T-helper 1 cell treated with Interleukin-12 subunit alpha and Interleukin-12 subunit beta and Interleukin-4 antibody, amounts not matched to agents 30 μg/mL and 1 μg/mL, for 36 hours (primary cell): ENCODE measurements at regions not wholly inside any gene's neighbourhood (a gene's known extent, or its start where the extent isn't known, plus 50 kb on each side); places are given as distances from the start of the nearest gene placed in this dataset.

Experiments used
- H3K27ac Mint-ChIP-seq: one replicate; pipeline ENCODE4 v1.8.0; 2021; ENCODE audit warnings: mild to moderate bottlenecking, mixed read lengths
- H3K27me3 Mint-ChIP-seq: one replicate; pipeline ENCODE4 v1.8.0; 2021; ENCODE audit warnings: low read depth, mixed read lengths
- H3K36me3 Mint-ChIP-seq: one replicate; pipeline ENCODE4 v1.8.0; 2021; ENCODE audit warnings: low read depth, mixed read lengths
- H3K4me1 Mint-ChIP-seq: one replicate; pipeline ENCODE4 v1.8.0; 2021; ENCODE audit warnings: low read depth, mixed read lengths
- H3K4me3 Mint-ChIP-seq: one replicate; pipeline ENCODE4 v1.8.0; 2021; ENCODE audit warnings: mild to moderate bottlenecking, moderate library complexity, mixed read lengths
- H3K9me3 Mint-ChIP-seq: one replicate; pipeline ENCODE4 v1.8.0; 2021; ENCODE audit warnings: mixed read lengths

DNA sequence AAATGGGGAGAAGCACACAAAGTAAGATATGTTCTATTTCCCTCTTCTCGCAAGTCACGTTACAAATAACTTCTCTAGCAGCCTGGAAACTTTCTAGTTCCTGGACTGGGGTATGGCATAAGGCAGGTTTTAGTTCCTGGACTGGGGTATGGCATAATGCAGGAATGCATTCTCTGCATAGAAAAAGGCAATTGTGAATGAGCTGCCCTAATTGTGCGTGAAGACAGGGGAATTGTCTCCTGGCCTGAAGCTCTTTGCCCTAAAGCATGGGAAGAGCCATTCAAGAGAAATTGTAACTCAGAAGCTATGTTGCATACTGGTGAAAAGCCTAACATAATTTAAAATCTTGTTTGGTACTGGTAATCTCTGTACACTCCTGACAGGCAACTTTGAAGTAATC, 54.3 kb upstream of the CBLB start:
- Mint-ChIP-seq H3K27me3 (no peaks in the 10 kb centered on the region), H3K9me3 (peaks cover 41% of the 10 kb centered on the region), H3K4me3 (no peak overlapping the region), H3K36me3 (peaks cover 30% of the 10 kb centered on the region), H3K4me1 (peaks cover 28% of the 10 kb centered on the region), H3K27ac (no peak overlapping the region)

GRCh38 chr3:105927741-105928140, 58.9 kb upstream of the CBLB start:
- peaks cover 4% of the 10 kb centered on the region for H3K4me1 Mint-ChIP-seq
- no peak overlapping the region for H3K27ac Mint-ChIP-seq
- H3K4me3 Mint-ChIP-seq = no peak overlapping the region
- peaks cover 2% of the 10 kb centered on the region for H3K36me3 Mint-ChIP-seq
- H3K27me3 Mint-ChIP-seq = no peaks in the 10 kb centered on the region
- peaks cover 3% of the 10 kb centered on the region for H3K9me3 Mint-ChIP-seq

DNA sequence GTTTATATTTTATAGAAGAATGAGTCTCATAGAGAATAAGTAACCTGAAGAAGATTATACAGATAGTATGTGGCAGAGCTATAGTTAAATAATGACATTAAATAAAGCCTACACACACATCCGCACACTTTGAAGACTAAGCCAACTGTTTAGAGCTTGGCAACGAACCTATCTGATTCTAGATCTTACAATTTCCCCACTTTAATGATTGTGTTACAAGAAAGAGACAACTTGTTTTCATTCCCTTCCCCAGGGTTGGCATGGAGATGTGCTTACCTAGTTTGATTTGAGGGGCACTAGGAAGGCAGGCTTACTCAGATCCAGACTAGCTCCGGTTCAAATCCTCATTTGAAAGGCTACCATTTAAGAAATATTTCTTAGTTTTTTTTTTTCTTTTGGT, 61.9 kb upstream of the CBLB start:
- H3K4me3 Mint-ChIP-seq = no peak overlapping the region
- H3K4me1 Mint-ChIP-seq = peaks cover 3% of the 10 kb centered on the region
- peaks cover 6% of the 10 kb centered on the region for H3K9me3 Mint-ChIP-seq
- no peaks in the 10 kb centered on the region for H3K27me3 Mint-ChIP-seq
- peaks cover 2% of the 10 kb centered on the region for H3K36me3 Mint-ChIP-seq
- H3K27ac Mint-ChIP-seq = no peak overlapping the region

DNA sequence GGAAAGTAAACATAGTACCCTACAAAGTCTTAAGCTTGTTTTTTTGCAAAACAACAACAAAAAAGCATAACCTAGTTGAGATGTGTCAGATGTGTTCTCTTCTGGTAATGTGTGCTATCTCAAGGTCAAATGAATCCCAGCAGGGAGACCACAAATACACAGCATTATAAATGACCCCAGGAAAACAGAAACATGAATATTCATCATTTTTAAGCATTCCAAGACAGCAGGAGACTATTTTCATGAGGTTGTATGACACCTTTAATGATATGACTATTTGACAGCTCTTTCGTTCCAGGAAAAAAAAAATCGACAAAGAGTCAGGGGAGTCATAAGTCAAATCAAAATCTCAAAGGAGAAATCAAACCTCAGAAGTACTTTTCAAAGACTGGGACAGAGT, 62.7 kb upstream of the CBLB start:
- H3K27ac Mint-ChIP-seq = no peak overlapping the region
- H3K4me3 Mint-ChIP-seq = no peak overlapping the region
- H3K36me3 Mint-ChIP-seq = peaks cover 4% of the 10 kb centered on the region
- H3K9me3 Mint-ChIP-seq = peaks cover 13% of the 10 kb centered on the region
- H3K4me1 Mint-ChIP-seq = peaks cover 3% of the 10 kb centered on the region
- no peaks in the 10 kb centered on the region for H3K27me3 Mint-ChIP-seq

DNA sequence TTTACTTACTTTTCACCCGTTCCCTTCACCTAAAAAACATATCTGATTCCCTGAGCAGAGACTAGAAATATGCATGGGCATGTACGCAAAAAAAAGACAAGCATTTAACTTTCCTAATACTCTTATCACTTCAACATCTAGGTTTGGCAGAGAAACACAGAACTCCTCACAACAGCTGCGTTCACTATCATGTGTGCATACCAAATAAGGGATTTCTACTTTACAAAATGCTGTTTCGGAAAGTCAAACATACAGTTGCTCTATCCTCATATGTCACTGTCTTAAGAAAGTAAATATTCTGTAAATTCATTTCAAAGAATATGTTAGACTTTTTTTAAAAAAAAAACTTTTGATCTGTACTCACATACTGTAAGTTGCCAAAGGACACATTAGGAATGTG, 65.1 kb upstream of the CBLB start:
- H3K4me3 Mint-ChIP-seq = no peak overlapping the region
- peaks cover 4% of the 10 kb centered on the region for H3K36me3 Mint-ChIP-seq
- H3K9me3 Mint-ChIP-seq = peaks cover 19% of the 10 kb centered on the region
- H3K27me3 Mint-ChIP-seq = no peaks in the 10 kb centered on the region
- H3K27ac Mint-ChIP-seq = no peak overlapping the region
- no peaks in the 10 kb centered on the region for H3K4me1 Mint-ChIP-seq

GRCh38 chr3:105938101-105938500, 69.3 kb upstream of the CBLB start:
- Mint-ChIP-seq H3K4me3 (no peak overlapping the region), H3K9me3 (peaks cover 16% of the 10 kb centered on the region), H3K27me3 (no peaks in the 10 kb centered on the region), H3K4me1 (no peaks in the 10 kb centered on the region), H3K36me3 (peaks cover 4% of the 10 kb centered on the region), H3K27ac (no peak overlapping the region)

- Mint-ChIP-seq H3K36me3 (peaks cover 4% of the 10 kb centered on the region), H3K27ac (no peak overlapping the region), H3K27me3 (no peaks in the 10 kb centered on the region), H3K4me3 (no peak overlapping the region), H3K4me1 (no peaks in the 10 kb centered on the region), H3K9me3 (peaks cover 16% of the 10 kb centered on the region)
Measured at GRCh38 chr3:105938806-105939205, 70.0 kb upstream of the CBLB start.

DNA sequence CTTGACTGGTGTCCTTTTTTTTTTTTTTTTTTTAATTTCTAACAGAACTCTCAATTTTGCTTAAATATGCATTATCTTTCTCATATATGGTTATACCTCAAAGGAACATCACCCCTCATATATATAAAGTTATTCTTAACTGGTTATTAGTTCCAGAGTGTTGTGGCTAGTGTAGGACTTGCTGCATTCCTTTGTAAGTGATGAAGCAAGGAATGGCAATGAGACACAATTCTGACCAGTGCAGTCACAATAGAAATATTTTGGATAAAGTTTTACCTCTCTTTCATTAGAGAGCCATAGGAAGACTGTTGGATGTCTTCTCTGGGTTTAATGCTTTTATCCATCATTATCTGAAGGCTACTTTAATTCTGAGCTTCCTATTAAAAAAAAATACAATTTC, 75.5 kb upstream of the CBLB start:
- peaks cover 1% of the 10 kb centered on the region for H3K36me3 Mint-ChIP-seq
- no peak overlapping the region for H3K4me3 Mint-ChIP-seq
- H3K27ac Mint-ChIP-seq = no peak overlapping the region
- H3K4me1 Mint-ChIP-seq = no peaks in the 10 kb centered on the region
- no peaks in the 10 kb centered on the region for H3K27me3 Mint-ChIP-seq
- H3K9me3 Mint-ChIP-seq = no peaks in the 10 kb centered on the region

DNA sequence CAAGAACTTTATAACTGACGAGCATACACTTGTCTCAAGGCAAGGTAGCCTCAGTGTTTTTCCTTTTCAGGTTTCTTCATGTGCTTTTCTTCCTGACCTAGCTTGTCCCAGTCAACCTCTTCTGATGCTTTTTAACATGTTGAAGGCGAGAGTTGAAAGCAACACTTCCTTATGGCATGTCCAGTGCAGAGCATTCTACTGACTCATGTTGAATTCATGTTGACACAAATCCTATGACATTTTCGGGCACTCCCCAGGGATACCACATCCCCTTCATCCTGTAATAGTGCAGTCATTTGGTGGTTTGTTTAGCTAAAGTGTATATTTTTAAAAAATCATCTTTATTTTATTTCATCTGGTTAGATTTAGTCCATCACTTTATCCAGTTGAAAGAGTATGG, 75.9 kb upstream of the CBLB start:
- no peaks in the 10 kb centered on the region for H3K4me1 Mint-ChIP-seq
- no peaks in the 10 kb centered on the region for H3K36me3 Mint-ChIP-seq
- no peak overlapping the region for H3K4me3 Mint-ChIP-seq
- H3K27ac Mint-ChIP-seq = no peak overlapping the region
- no peaks in the 10 kb centered on the region for H3K27me3 Mint-ChIP-seq
- no peaks in the 10 kb centered on the region for H3K9me3 Mint-ChIP-seq

DNA sequence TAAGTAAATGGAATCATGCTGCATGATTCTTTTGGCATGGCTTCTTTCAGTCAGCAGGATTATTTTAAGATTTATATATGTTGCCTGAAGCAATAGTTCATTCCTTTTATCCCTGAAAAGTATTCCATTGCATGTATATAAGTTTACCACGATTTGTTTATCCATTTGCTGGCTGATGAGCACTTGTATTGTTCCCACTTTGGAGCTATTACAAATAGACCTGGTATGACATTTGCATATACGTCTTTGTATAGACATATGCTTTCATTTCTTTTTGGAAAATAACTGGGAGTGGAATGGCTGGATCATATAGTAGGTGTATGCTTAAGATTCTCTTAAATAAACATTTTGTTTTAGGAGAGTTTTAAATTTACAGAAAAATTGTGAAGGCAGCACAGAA, 79.3 kb upstream of the CBLB start:
- Mint-ChIP-seq H3K36me3 (peaks cover 1% of the 10 kb centered on the region), H3K4me3 (no peak overlapping the region), H3K4me1 (no peaks in the 10 kb centered on the region), H3K9me3 (peaks cover 6% of the 10 kb centered on the region), H3K27ac (no peak overlapping the region), H3K27me3 (no peaks in the 10 kb centered on the region)

DNA sequence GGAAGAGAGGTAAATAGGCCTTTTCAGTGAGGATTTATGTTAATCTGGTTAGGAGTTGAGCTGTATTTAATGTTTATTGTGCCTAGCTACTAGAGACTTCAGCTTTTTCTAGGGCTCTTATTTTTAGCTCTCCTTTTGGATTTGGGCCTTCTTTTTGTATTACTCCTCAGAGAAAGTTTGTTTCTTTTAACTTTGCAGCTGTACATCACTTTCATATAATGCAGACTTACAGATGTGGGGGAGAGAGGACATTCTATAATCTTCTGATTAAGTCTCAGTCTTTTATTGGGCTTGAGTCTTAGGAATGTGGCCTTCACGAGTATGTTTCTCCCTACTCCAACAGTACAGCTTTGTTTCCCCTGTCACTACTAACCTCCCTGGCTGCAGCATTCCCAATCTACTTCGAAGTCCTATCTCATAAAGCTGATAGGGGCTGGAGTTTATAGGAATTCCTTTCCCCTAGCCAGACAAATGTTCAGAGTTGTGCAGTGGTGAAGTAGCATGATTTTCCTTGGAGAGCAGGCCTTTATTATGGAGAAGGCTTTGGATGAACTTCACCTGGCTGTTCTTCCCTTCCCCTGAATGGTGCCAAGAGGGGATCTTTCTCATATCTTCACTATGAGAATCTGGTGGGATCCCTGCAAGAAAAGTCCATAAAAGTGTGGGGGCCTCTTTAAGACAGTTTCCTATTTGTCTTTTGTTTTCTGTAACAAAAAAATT, 82.2 kb upstream of the CBLB start:
- Mint-ChIP-seq H3K4me1 (peaks cover 2% of the 10 kb centered on the region), H3K27me3 (no peaks in the 10 kb centered on the region), H3K4me3 (no peak overlapping the region), H3K27ac (no peak overlapping the region), H3K9me3 (peaks cover 15% of the 10 kb centered on the region), H3K36me3 (peaks cover 1% of the 10 kb centered on the region)

DNA sequence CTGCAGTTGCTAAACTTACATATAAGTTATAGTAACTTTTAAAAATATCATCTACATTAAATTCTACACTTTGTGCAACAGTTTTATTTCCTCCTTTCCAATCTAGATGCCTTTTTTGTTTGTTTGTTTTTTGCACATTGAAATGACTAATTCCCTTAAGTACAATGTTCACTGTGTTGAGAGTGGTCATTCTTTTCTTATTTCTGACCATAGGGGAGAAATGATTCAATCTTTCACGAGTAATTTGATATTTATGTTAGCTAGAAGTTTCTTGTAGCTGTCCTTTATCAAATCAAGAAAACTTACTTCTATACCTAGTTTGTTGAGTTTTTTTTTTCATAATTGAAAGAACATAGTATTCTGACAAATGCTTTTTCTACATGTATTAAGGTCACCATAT, 85.0 kb upstream of the CBLB start:
- H3K27me3 Mint-ChIP-seq = no peaks in the 10 kb centered on the region
- peaks cover 2% of the 10 kb centered on the region for H3K4me1 Mint-ChIP-seq
- H3K27ac Mint-ChIP-seq = no peak overlapping the region
- peaks cover 20% of the 10 kb centered on the region for H3K9me3 Mint-ChIP-seq
- no peak overlapping the region for H3K4me3 Mint-ChIP-seq
- peaks cover 1% of the 10 kb centered on the region for H3K36me3 Mint-ChIP-seq

DNA sequence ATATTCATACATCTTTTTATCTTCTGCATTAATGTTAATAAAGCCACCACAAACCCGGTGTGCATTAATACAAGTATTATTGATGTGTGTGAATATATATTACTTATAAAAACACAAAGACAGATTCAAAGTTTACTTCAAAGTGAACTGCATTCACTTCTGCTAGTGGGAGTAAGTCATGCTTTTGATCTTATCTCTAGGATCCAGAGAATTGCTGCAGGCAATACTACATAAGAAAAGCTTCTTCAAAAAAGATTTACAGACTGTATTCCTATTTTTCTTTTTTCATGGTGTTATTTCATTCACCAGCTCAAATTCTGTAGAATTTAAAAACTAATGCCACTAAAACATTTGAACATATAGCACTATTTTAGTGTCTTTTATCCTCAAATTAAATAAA, 87.5 kb upstream of the CBLB start:
- Mint-ChIP-seq H3K36me3 (peaks cover under 1% of the 10 kb centered on the region), H3K4me1 (peaks cover 2% of the 10 kb centered on the region), H3K4me3 (no peak overlapping the region), H3K9me3 (peaks cover 24% of the 10 kb centered on the region), H3K27me3 (no peaks in the 10 kb centered on the region), H3K27ac (no peak overlapping the region)

GRCh38 chr3:105957722-105958121, 88.9 kb upstream of the CBLB start:
- no peak overlapping the region for H3K4me3 Mint-ChIP-seq
- H3K36me3 Mint-ChIP-seq = peaks cover 2% of the 10 kb centered on the region
- peaks cover 2% of the 10 kb centered on the region for H3K4me1 Mint-ChIP-seq
- no peaks in the 10 kb centered on the region for H3K27me3 Mint-ChIP-seq
- H3K27ac Mint-ChIP-seq = no peak overlapping the region
- H3K9me3 Mint-ChIP-seq = peaks cover 25% of the 10 kb centered on the region

DNA sequence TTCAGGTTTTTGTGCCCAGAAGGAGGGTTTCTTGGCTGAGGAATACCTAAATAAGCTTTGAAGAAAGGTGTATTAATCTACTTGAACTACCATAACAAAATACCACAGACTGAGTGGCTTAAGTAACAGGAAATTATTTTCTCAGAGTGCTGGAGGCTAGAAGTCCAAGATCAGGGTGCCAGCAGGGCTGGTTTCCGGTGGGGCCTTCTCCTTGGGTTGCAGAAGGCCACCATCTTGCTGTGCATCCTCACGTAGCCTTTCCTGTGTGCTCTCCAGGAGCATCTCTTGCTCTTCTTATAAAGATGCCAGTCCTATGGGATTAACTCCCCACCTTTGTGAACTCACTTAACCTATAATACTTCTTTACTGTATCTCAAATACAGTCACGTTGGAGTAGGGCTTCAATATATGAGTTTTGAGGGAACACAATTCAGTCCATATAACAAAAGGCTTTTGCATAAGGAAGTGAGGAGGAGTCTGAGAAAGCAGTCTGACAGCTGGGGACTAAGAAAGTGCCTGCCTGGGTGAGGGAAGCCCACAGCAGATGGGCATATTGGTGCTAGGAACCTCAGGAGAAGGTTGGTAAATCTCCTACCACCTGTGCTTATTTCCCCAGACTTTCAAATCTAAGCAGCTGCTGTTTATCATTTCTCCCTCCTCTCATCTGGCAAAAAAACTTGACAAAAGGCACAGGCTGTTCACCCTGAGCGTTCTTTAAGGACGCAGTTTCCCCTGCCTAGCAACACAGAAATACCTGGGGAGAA, 89.6 kb upstream of the CBLB start:
- Mint-ChIP-seq H3K27me3 (no peaks in the 10 kb centered on the region), H3K36me3 (peaks cover 2% of the 10 kb centered on the region), H3K27ac (no peak overlapping the region), H3K4me3 (no peak overlapping the region), H3K4me1 (peaks cover 2% of the 10 kb centered on the region), H3K9me3 (peaks cover 24% of the 10 kb centered on the region)
